Liver (tissue), 7 donors: ENCODE measurements at regions not wholly inside any gene's neighbourhood (a gene's known extent, or its start where the extent isn't known, plus 50 kb on each side); places are given as distances from the start of the nearest gene placed in this dataset.

Experiments
- DNase-seq: peaks from one replicate; pipeline ENCODE4 v3.0.0-alpha.2; 2017; ENCODE audit warnings: low spot score
- H3K27ac ChIP-seq, 2 donors: one replicate each; pipeline ENCODE4 v1.7.0; 2013; ENCODE audit warnings: inconsistent platforms in 2 of 2, low read length in 2 of 2, control low read depth in 1 of 2, low read depth in 1 of 2, mild to moderate bottlenecking in 1 of 2
- H3K27me3 ChIP-seq, 4 donors: one replicate each; pipeline versions ENCODE4 v1.6.1 to v1.7.0; 2013; ENCODE audit warnings: low read length in 3 of 4, inconsistent platforms in 1 of 4, mild to moderate bottlenecking in 1 of 4, moderate library complexity in 1 of 4; ENCODE audit not compliant: control insufficient read depth in 4 of 4, insufficient read depth in 4 of 4
- H3K36me3 ChIP-seq, 4 donors: one replicate each; pipeline versions ENCODE4 v1.6.1 to v1.7.0; 2013; ENCODE audit warnings: low read length in 3 of 4, mild to moderate bottlenecking in 3 of 4, low read depth in 1 of 4, moderate library complexity in 1 of 4; ENCODE audit not compliant: control insufficient read depth in 4 of 4, insufficient read depth in 3 of 4
- H3K4me1 ChIP-seq, 4 donors: one replicate each; pipeline versions ENCODE4 v1.6.1 to v1.7.0; 2013; ENCODE audit warnings: low read length in 3 of 4, mild to moderate bottlenecking in 3 of 4, moderate library complexity in 1 of 4; ENCODE audit not compliant: control insufficient read depth in 4 of 4, insufficient read depth in 4 of 4
- H3K4me3 ChIP-seq, 3 donors: one replicate each; pipeline versions ENCODE4 v1.6.1 to v1.7.0; 2013; ENCODE audit warnings: low read length in 3 of 3, control low read depth in 1 of 3, low read depth in 1 of 3, mild to moderate bottlenecking in 1 of 3
- H3K9ac ChIP-seq, 2 donors: one replicate each; pipeline ENCODE4 v1.7.0; 2013; ENCODE audit warnings: low read length in 2 of 2, mild to moderate bottlenecking in 2 of 2, moderate library complexity in 2 of 2, control low read depth in 1 of 2, low read depth in 1 of 2
- H3K9me3 ChIP-seq, 4 donors: one replicate each; pipeline versions ENCODE4 v1.6.1 to v1.7.0; 2013; ENCODE audit warnings: low read length in 3 of 4; ENCODE audit not compliant: control insufficient read depth in 4 of 4
- EGR1 ChIP-seq, 2 donors: IDR thresholded peaks; 2 replicates each; pipeline ENCODE4 v1.6.1; 2016 to 2018; ENCODE audit warnings: antibody characterized with exemption in 2 of 2, low read depth in 2 of 2
- GABPA ChIP-seq, 2 donors: IDR thresholded peaks in 1 of 2; conservative IDR thresholded peaks in 1 of 2; 2 replicates each; pipeline ENCODE4 v1.6.1; 2016; ENCODE audit warnings: antibody characterized with exemption in 2 of 2, mild to moderate bottlenecking in 1 of 2, moderate library complexity in 1 of 2
- HNF4A ChIP-seq, 2 donors: conservative IDR thresholded peaks; 2 replicates each; pipeline ENCODE4 v1.6.1; 2016; ENCODE audit warnings: antibody characterized with exemption in 2 of 2, mild to moderate bottlenecking in 2 of 2
- RXRA ChIP-seq, 2 donors: IDR thresholded peaks; 2 replicates each; pipeline ENCODE4 v1.6.1; 2017 to 2018; ENCODE audit warnings: antibody characterized with exemption in 2 of 2, mild to moderate bottlenecking in 1 of 2
- SP1 ChIP-seq: IDR thresholded peaks from 2 replicates; pipeline ENCODE4 v1.6.1; 2018; ENCODE audit warnings: antibody characterized with exemption, mild to moderate bottlenecking
- YY1 ChIP-seq: IDR thresholded peaks from 2 replicates; pipeline ENCODE4 v1.6.1; 2016; ENCODE audit warnings: antibody characterized with exemption, mild to moderate bottlenecking
- WGBS: extraction: QIAGEN DNeasy Blood & Tissue Kit; methylation state at CpG from one replicate; pipeline ENCODE4 v1.1.7; 2013; 5-methylcytosine and 5-hydroxymethylcytosine counted together
- TF ChIP-seq, protein P1 (sequence below): IDR thresholded peaks from 2 replicates; pipeline ENCODE4 v1.6.1; 2016; ENCODE audit warnings: antibody characterized with exemption
- TF ChIP-seq, protein P2 (sequence below): IDR thresholded peaks from 2 replicates; pipeline ENCODE4 v1.6.1; 2016; ENCODE audit warnings: antibody characterized with exemption, mild to moderate bottlenecking
- donor health status: healthy.
- donor health status: healthy.
- donor health status: healthy.
- donor health status: healthy.

DNA sequence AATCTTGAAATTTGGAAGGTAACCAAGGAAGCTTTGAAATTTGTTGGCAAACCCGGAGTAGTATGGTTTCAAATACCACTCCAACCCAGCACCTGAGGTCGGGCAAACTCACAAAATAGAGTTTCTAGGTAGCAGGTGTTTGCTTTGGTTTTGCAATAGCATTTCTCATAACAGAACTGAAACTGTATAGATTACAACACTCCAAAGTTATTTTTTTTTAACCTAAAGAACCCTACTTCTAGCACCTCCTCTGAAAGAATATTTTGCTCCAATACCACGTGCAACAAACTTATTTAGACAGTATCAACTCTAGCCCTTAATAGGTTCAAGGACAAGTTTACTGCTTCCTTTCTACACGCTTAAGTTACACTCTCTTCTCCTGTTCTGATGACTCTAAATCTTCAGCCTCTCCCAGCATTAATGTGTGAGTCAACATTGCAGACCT lies 178.5 kb upstream of the FMN2 start:
- Histone ChIP-seq H3K27ac (peak overlapping the region; percentile 40 to 82), H3K9me3 (no peaks in the 10 kb centered on the region), H3K27me3 (no peaks in the 10 kb centered on the region), H3K4me1 (peaks cover 0 to 16% (median 11%) of the 10 kb centered on the region in 4 donors), H3K4me3 (no peak overlapping the region), H3K36me3 (no peaks in the 10 kb centered on the region), H3K9ac (no peak overlapping the region)
- no peak for DNase-seq
- 33% methylated on average over 4 of the region's 4 CpGs for WGBS
- TF ChIP-seq HNF4A (conservative IDR thresholded peaks at IDR 0.05): peak; percentile 11 to 39
- TF ChIP-seq SP1: peak; percentile 48
- no peak for TF ChIP-seq YY1
- peak in 1 of 2 donors; percentile 29 for TF ChIP-seq RXRA (IDR thresholded peaks at IDR 0.05)
- no peak for TF ChIP-seq GABPA (IDR thresholded peaks at IDR 0.05 in 1 of 2, conservative IDR thresholded peaks at IDR 0.05 in 1 of 2)

DNA sequence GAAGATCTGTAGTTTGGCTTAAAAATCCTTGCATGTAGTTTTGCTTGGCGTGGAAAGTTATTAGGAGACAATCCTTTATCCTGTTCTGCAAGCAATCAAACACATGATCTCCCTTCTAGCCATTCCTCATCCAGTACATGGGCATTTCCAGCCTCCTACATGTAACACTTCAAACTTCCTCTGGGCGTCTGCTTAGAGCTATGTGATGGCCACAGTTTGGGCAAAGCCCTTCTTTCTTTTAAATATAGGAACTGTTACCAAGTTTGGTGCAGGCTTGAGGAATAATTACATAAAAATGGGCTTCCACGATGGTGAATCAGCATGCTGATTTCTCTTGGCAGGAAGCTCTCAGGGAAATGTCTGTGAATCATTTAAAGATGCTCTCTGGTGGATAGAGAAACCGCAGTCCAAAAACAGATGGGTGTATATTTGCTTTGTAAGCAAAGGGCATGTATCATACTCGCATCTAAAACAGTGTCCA lies 176.9 kb upstream of the FMN2 start:
- no peak overlapping the region for H3K4me3 ChIP-seq
- H3K4me1 ChIP-seq: peaks cover 0 to 16% (median 11%) of the 10 kb centered on the region in 4 donors
- TF ChIP-seq YY1: no peak
- TF ChIP-seq RXRA (IDR thresholded peaks at IDR 0.05): no peak
- TF ChIP-seq, protein P1, sequence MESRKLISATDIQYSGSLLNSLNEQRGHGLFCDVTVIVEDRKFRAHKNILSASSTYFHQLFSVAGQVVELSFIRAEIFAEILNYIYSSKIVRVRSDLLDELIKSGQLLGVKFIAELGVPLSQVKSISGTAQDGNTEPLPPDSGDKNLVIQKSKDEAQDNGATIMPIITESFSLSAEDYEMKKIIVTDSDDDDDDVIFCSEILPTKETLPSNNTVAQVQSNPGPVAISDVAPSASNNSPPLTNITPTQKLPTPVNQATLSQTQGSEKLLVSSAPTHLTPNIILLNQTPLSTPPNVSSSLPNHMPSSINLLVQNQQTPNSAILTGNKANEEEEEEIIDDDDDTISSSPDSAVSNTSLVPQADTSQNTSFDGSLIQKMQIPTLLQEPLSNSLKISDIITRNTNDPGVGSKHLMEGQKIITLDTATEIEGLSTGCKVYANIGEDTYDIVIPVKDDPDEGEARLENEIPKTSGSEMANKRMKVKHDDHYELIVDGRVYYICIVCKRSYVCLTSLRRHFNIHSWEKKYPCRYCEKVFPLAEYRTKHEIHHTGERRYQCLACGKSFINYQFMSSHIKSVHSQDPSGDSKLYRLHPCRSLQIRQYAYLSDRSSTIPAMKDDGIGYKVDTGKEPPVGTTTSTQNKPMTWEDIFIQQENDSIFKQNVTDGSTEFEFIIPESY: no peak
- TF ChIP-seq SP1: no peak
- TF ChIP-seq HNF4A (conservative IDR thresholded peaks at IDR 0.05): no peak
- TF ChIP-seq, protein P2, sequence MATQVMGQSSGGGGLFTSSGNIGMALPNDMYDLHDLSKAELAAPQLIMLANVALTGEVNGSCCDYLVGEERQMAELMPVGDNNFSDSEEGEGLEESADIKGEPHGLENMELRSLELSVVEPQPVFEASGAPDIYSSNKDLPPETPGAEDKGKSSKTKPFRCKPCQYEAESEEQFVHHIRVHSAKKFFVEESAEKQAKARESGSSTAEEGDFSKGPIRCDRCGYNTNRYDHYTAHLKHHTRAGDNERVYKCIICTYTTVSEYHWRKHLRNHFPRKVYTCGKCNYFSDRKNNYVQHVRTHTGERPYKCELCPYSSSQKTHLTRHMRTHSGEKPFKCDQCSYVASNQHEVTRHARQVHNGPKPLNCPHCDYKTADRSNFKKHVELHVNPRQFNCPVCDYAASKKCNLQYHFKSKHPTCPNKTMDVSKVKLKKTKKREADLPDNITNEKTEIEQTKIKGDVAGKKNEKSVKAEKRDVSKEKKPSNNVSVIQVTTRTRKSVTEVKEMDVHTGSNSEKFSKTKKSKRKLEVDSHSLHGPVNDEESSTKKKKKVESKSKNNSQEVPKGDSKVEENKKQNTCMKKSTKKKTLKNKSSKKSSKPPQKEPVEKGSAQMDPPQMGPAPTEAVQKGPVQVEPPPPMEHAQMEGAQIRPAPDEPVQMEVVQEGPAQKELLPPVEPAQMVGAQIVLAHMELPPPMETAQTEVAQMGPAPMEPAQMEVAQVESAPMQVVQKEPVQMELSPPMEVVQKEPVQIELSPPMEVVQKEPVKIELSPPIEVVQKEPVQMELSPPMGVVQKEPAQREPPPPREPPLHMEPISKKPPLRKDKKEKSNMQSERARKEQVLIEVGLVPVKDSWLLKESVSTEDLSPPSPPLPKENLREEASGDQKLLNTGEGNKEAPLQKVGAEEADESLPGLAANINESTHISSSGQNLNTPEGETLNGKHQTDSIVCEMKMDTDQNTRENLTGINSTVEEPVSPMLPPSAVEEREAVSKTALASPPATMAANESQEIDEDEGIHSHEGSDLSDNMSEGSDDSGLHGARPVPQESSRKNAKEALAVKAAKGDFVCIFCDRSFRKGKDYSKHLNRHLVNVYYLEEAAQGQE: no peak
- DNase-seq: no peak
- no peaks in the 10 kb centered on the region for H3K36me3 ChIP-seq
- H3K9ac ChIP-seq: no peak overlapping the region
- H3K9me3 ChIP-seq: no peaks in the 10 kb centered on the region
- WGBS: 56% methylated on average over 5 of the region's 5 CpGs
- no peak overlapping the region for H3K27ac ChIP-seq
- no peaks in the 10 kb centered on the region for H3K27me3 ChIP-seq

DNA sequence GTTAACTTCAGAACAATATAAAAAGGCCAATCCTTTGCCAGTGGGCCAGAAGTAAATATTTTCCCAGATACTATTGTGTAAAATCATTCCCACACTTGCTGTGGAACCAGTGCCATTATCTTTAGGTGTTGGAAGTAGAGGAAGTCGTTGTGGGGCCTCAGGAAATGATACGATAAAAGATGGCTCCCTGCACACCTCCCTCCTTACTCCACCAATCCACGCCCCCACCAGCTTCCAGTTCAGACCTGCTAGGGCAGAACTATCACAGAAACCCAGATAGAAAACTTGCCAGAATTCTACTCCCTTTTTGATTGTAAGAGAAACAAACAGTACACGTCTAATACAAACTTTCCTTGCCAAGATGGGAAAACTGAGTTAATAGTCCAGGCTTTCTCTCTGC lies 173.0 kb upstream of the FMN2 start:
- H3K9me3 ChIP-seq: peaks cover 0 to 2% (median 0%) of the 10 kb centered on the region in 4 donors

More for the DNA sequence above, 173.0 kb upstream of the FMN2 start:
- Histone ChIP-seq H3K9ac (no peak overlapping the region), H3K27ac (no peak overlapping the region), H3K36me3 (no peaks in the 10 kb centered on the region), H3K4me1 (peaks cover 0 to 4% (median under 1%) of the 10 kb centered on the region in 4 donors), H3K27me3 (no peaks in the 10 kb centered on the region), H3K4me3 (no peak overlapping the region)
- 67% methylated on average over 4 of the region's 4 CpGs for WGBS
- TF ChIP-seq, protein P1: no peak
- no peak for TF ChIP-seq EGR1 (IDR thresholded peaks at IDR 0.05; ENCODE audit: low read depth in 2 of 2)
- TF ChIP-seq RXRA (IDR thresholded peaks at IDR 0.05): no peak
- DNase-seq: no peak
